NCI-H510A (cell line): ENCODE measurements at regions not wholly inside any gene's neighbourhood (a gene's known extent, or its start where the extent isn't known, plus 50 kb on each side); places are given as distances from the start of the nearest gene placed in this dataset.

Source experiments
- DNase-seq: peaks from one replicate; lab custom pipeline; 2025; lab: John Stamatoyannopoulos, UW

GRCh38 chr10:3723766-3724165 lies 61.2 kb downstream of the KLF6 start:
- DNase-seq: no peak

- DNase-seq: no peak
Measured at GRCh38 chr10:3720228-3721019, 64.6 kb downstream of the KLF6 start.

GRCh38 chr10:3719024-3719843 lies 65.8 kb downstream of the KLF6 start:
- DNase-seq: no peak

GRCh38 chr10:3716093-3716492 lies 68.9 kb downstream of the KLF6 start:
- no peak for DNase-seq

GRCh38 chr10:3714967-3715366 lies 70.0 kb downstream of the KLF6 start:
- DNase-seq: no peak

- no peak for DNase-seq
Measured at GRCh38 chr10:3714531-3714930, 70.5 kb downstream of the KLF6 start.

GRCh38 chr10:3712707-3713106 lies 72.3 kb downstream of the KLF6 start:
- DNase-seq: no peak

GRCh38 chr10:3711918-3712317 lies 73.1 kb downstream of the KLF6 start:
- DNase-seq: no peak

- DNase-seq: no peak
Measured at GRCh38 chr10:3710764-3711163, 74.2 kb downstream of the KLF6 start.

- no peak for DNase-seq
Measured at GRCh38 chr10:3709456-3710060, 75.5 kb downstream of the KLF6 start.

- DNase-seq: no peak
Measured at GRCh38 chr10:3708852-3709251, 76.2 kb downstream of the KLF6 start.

GRCh38 chr10:3704565-3705325 lies 80.3 kb downstream of the KLF6 start:
- no peak for DNase-seq

- no peak for DNase-seq
Measured at GRCh38 chr10:3702569-3702968, 82.4 kb downstream of the KLF6 start.

GRCh38 chr10:3702056-3702546 lies 82.9 kb downstream of the KLF6 start:
- no peak for DNase-seq

GRCh38 chr10:3701491-3701890 lies 83.5 kb downstream of the KLF6 start:
- no peak for DNase-seq

- DNase-seq: no peak
Measured at GRCh38 chr10:3700531-3701076, 84.4 kb downstream of the KLF6 start.

GRCh38 chr10:3699916-3700315 lies 85.1 kb downstream of the KLF6 start:
- DNase-seq: no peak

- no peak for DNase-seq
Measured at GRCh38 chr10:3698312-3698711, 86.7 kb downstream of the KLF6 start.

GRCh38 chr10:3693698-3694080 lies 91.3 kb downstream of the KLF6 start:
- DNase-seq: no peak

- no peak for DNase-seq
Measured at GRCh38 chr10:3693022-3693697, 91.8 kb downstream of the KLF6 start.

GRCh38 chr10:3692387-3692999 lies 92.5 kb downstream of the KLF6 start:
- DNase-seq: no peak
